Cerebellar nuclear complex (tissue), 1 donor: ENCODE measurements at regions not wholly inside any gene's neighbourhood (a gene's known extent, or its start where the extent isn't known, plus 50 kb on each side); places are given as distances from the start of the nearest gene placed in this dataset.
"Not testable (repeated sequence)": the region's sequence is repeated elsewhere in the genome, so short reads cannot be mapped to it uniquely, and the experiment has no call there.

Source experiments
- DNase-seq, 2 experiments: peaks; one replicate each; lab custom pipeline; 2025; lab: John Stamatoyannopoulos, UW

GRCh38 chr14:104250175-104250574 is 111.8 kb downstream of the KIF26A start:
- no peak for DNase-seq

GRCh38 chr14:104252256-104253215 is 114.1 kb downstream of the KIF26A start:
- DNase-seq: no peak

GRCh38 chr14:104253223-104253822 is 114.9 kb downstream of the KIF26A start:
- no peak for DNase-seq

GRCh38 chr14:104253901-104254353 is 115.5 kb downstream of the KIF26A start:
- DNase-seq: no peak

GRCh38 chr14:104254735-104255400 is 116.5 kb downstream of the KIF26A start:
- DNase-seq: no peak

GRCh38 chr14:104256025-104256424 is 117.6 kb downstream of the KIF26A start:
- no peak for DNase-seq

- no peak for DNase-seq
Observed at GRCh38 chr14:104262515-104263514, 124.4 kb downstream of the KIF26A start.

GRCh38 chr14:104263675-104264358 is 125.4 kb downstream of the KIF26A start:
- no peak for DNase-seq

- no peak for DNase-seq
Observed at GRCh38 chr14:104264495-104265265, 126.3 kb downstream of the KIF26A start.

- DNase-seq: no peak
Observed at GRCh38 chr14:104265918-104266630, 127.7 kb downstream of the KIF26A start.

GRCh38 chr14:104266631-104267575 is 128.5 kb downstream of the KIF26A start:
- DNase-seq: no peak

- no peak for DNase-seq
Observed at GRCh38 chr14:104267895-104268294, 129.5 kb downstream of the KIF26A start.

GRCh38 chr14:104268295-104268694 is 129.9 kb downstream of the KIF26A start:
- DNase-seq: no peak

- no peak for DNase-seq
Observed at GRCh38 chr14:104268725-104269436, 130.5 kb downstream of the KIF26A start.

GRCh38 chr14:104269511-104270241 is 131.3 kb downstream of the KIF26A start:
- DNase-seq: not testable (repeated sequence)

- DNase-seq: no peak
Observed at GRCh38 chr14:104271391-104271790, 133.0 kb downstream of the KIF26A start.

GRCh38 chr14:104274806-104275205 is 136.4 kb downstream of the KIF26A start:
- DNase-seq: no peak
